K562 (cell line): ENCODE measurements at regions not wholly inside any gene's neighbourhood (a gene's known extent, or its start where the extent isn't known, plus 50 kb on each side); places are given as distances from the start of the nearest gene placed in this dataset.

Experiments used
- ATAC-seq: fragments of 200-7000 bp; cut with Tn5 transposase; 3 replicates; pipeline ENCODE4 v1.9.1; 2020; ENCODE audit warnings: moderate library complexity
- BruUV-seq: library from RNA; stranded (reverse); fragments of 400-500 nt; replicated peaks from 2 replicates; lab custom pipeline; 2021; lab: Mats Ljungman, UMichigan
- CTCF ChIA-PET: fragments of 300-600 bp; formaldehyde crosslinking; extraction: SDS; loops from one replicate; lab custom pipeline; 2021; ENCODE audit warnings: low intra/inter-chr PET ratio; lab: Yijun Ruan, JAX
- POLR2A ChIA-PET: fragments of 300-600, 350-650 bp; sonication (Branson Sonifier 250); formaldehyde crosslinking; extraction: SDS; loops from one replicate; lab custom pipeline; 2021; ENCODE audit warnings: antibody characterized with exemption, inconsistent platforms; lab: Yijun Ruan, JAX
- DNase-seq, 4 experiments: peaks; one replicate each; pipeline versions ENCODE4 v3.0.0 to v3.0.0-alpha.2; 2011 to 2018; ENCODE audit warnings: low spot score in 3 of 4, mixed read lengths in 3 of 4; ENCODE audit errors: extremely low read depth in 1 of 4
- FAIRE-seq: peaks from 2 replicates; lab custom pipeline; 2011; peaks lifted over from hg19 to GRCh38; lab: Jason Lieb, UNC
- H2AFZ ChIP-seq: 2 replicates; pipeline ENCODE4 v1.6.0; 2011; ENCODE audit warnings: low read depth, low read length, control low read depth, inconsistent platforms
- H3K27ac ChIP-seq: fragments of 200-600 bp; 3 replicates; pipeline ENCODE4 v1.8.0; 2011; ENCODE audit warnings: low read depth, mild to moderate bottlenecking, control low read depth, inconsistent platforms, low read length, moderate library complexity, mixed read lengths; ENCODE audit errors: extremely low read depth
- H3K27me3 ChIP-seq, 2 experiments: fragments of 300-600 bp in 1 of 2; 2 replicates in 1 of 2; 3 replicates in 1 of 2; pipeline versions ENCODE4 v1.6.0 to v1.8.0; 2011; ENCODE audit warnings: inconsistent platforms in 2 of 2, low read length in 2 of 2, mild to moderate bottlenecking in 1 of 2, mixed read lengths in 1 of 2, moderate library complexity in 1 of 2; ENCODE audit not compliant: control insufficient read depth in 2 of 2, insufficient read depth in 2 of 2
- H3K36me3 ChIP-seq: fragments of 300-600 bp; 3 replicates; pipeline ENCODE4 v1.8.0; 2011; ENCODE audit warnings: mild to moderate bottlenecking, low read length, inconsistent platforms; ENCODE audit not compliant: control insufficient read depth, insufficient read depth
- H3K4me1 ChIP-seq, 2 experiments: fragments of 200-600 bp in 1 of 2; replicated peaks in 1 of 2; 2 replicates in 1 of 2; 3 replicates in 1 of 2; pipeline versions ENCODE4 v1.5.1 to v1.8.0; 2011; ENCODE audit warnings: inconsistent platforms in 2 of 2, low read length in 2 of 2, mild to moderate bottlenecking in 1 of 2, mixed read lengths in 1 of 2, moderate library complexity in 1 of 2; ENCODE audit not compliant: control insufficient read depth in 2 of 2, insufficient read depth in 2 of 2
- H3K4me2 ChIP-seq: 2 replicates; pipeline ENCODE4 v1.6.1; 2011; ENCODE audit warnings: low read length, control low read depth, inconsistent platforms, mixed read lengths; ENCODE audit not compliant: insufficient read depth
- H3K4me3 ChIP-seq: fragments of 200-600 bp; sonication (generic), shearing (Covaris generic); 2 replicates; pipeline ENCODE4 v1.5.1; 2016; ENCODE audit warnings: control low read depth, inconsistent platforms
- H3K79me2 ChIP-seq: fragments of 200-600 bp; 3 replicates; pipeline ENCODE4 v1.8.0; 2011; ENCODE audit warnings: low read length, inconsistent platforms; ENCODE audit not compliant: control insufficient read depth, insufficient read depth
- H3K9ac ChIP-seq, 2 experiments: 2 replicates each; pipeline versions ENCODE4 v1.6.0 to v1.6.1; 2011; ENCODE audit warnings: low read depth in 2 of 2, low read length in 2 of 2, control low read depth in 1 of 2, inconsistent platforms in 1 of 2, mild to moderate bottlenecking in 1 of 2, mixed read lengths in 1 of 2; ENCODE audit not compliant: insufficient read depth in 1 of 2
- H3K9me1 ChIP-seq: one replicate; pipeline ENCODE4 v1.6.0; 2011; ENCODE audit warnings: inconsistent platforms, mild to moderate bottlenecking, low read length, moderate library complexity; ENCODE audit not compliant: control insufficient read depth, insufficient read depth
- H3K9me3 ChIP-seq: replicated peaks from 2 replicates; pipeline ENCODE4 v1.5.1; 2011; ENCODE audit warnings: low read depth, low read length, inconsistent platforms; ENCODE audit not compliant: control insufficient read depth, insufficient read depth
- H4K20me1 ChIP-seq: replicated peaks from 2 replicates; pipeline ENCODE4 v1.6.1; 2011; ENCODE audit warnings: low read length, inconsistent platforms, mixed read lengths; ENCODE audit not compliant: control insufficient read depth, insufficient read depth
- CBFA2T3 ChIP-seq: fragments of 450-650 bp; IDR thresholded peaks from 2 replicates; pipeline ENCODE4 v1.6.1; 2017
- MAX ChIP-seq: sonication (generic); formaldehyde crosslinking; IDR thresholded peaks from 2 replicates; pipeline ENCODE4 v1.9.0; 2022; ENCODE audit warnings: mild to moderate bottlenecking, missing genetic modification reagents
- OTX1 ChIP-seq: fragments of 450-650 bp; formaldehyde crosslinking; IDR thresholded peaks from 2 replicates; pipeline ENCODE4 v1.4.0; 2022; ENCODE audit warnings: mild to moderate bottlenecking
- WGBS: fragments of 100-300 bp; shearing (Covaris generic); methylation state at CpG from one replicate; pipeline ENCODE4 v1.1.6; 2016; ENCODE audit warnings: low coverage, mixed read lengths; ENCODE audit not compliant: insufficient coverage; ENCODE audit errors: missing lambda C conversion rate; 5-methylcytosine and 5-hydroxymethylcytosine counted together
- in situ Hi-C: fragments of 300-500 bp; cut with MboI; formaldehyde crosslinking; loops from 4 replicates; pipeline ENCODE4 v1.15.0; 2018; ENCODE audit warnings: inconsistent platforms, mixed read lengths
- intact Hi-C: fragments of 100-400 bp; cut with micrococcal nuclease; formaldehyde crosslinking; loops from 2 replicates; pipeline ENCODE4 v1.14.2; 2022
- TF ChIP-seq, protein P1 (sequence below): fragments of 250-450 bp; sonication (Bioruptor Pico); IDR thresholded peaks from 2 replicates; pipeline ENCODE4 v1.4.0; 2020; ENCODE audit warnings: mild to moderate bottlenecking, moderate library complexity
- TF ChIP-seq, protein P2 (sequence below), 3 experiments: IDR thresholded peaks in 2 of 3; conservative IDR thresholded peaks in 1 of 3; 2 replicates each; pipeline ENCODE4 v1.5.1; 2011 to 2012; ENCODE audit warnings: low read length in 3 of 3, mild to moderate bottlenecking in 3 of 3, control low read depth in 2 of 3, improper control_type of control experiment in 1 of 3, inconsistent platforms in 1 of 3, low read depth in 1 of 3, mixed read lengths in 1 of 3, moderate library complexity in 1 of 3; ENCODE audit not compliant: insufficient read depth in 2 of 3

DNA sequence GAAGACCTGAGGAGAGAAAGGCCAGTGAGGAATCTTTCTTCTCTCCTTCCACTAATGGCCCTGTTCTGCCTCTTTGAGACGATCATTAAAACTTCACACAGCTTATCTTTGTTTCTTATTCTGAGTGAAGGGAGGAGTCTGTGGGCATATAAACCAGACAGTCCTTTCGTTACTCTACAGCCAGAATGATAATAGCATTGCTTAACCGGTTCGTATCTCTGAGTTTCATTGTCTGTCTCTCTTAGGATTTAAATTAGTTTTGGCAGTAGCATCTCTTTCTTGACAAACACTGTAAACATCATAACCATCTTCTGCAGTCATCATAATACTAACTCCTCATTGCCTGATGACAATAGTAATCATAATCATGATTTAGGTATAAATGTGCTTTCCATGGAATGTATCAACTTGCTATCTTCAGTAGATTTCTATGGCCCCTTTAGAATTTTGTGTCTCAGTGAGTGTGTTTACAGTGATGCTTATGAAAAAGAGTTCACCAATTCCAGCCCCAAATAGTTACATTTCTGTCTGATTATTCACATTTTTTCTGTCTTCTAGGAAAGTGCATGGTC lies 618.8 kb upstream of the KLF4 start (continued):
- TF ChIP-seq, protein P1, sequence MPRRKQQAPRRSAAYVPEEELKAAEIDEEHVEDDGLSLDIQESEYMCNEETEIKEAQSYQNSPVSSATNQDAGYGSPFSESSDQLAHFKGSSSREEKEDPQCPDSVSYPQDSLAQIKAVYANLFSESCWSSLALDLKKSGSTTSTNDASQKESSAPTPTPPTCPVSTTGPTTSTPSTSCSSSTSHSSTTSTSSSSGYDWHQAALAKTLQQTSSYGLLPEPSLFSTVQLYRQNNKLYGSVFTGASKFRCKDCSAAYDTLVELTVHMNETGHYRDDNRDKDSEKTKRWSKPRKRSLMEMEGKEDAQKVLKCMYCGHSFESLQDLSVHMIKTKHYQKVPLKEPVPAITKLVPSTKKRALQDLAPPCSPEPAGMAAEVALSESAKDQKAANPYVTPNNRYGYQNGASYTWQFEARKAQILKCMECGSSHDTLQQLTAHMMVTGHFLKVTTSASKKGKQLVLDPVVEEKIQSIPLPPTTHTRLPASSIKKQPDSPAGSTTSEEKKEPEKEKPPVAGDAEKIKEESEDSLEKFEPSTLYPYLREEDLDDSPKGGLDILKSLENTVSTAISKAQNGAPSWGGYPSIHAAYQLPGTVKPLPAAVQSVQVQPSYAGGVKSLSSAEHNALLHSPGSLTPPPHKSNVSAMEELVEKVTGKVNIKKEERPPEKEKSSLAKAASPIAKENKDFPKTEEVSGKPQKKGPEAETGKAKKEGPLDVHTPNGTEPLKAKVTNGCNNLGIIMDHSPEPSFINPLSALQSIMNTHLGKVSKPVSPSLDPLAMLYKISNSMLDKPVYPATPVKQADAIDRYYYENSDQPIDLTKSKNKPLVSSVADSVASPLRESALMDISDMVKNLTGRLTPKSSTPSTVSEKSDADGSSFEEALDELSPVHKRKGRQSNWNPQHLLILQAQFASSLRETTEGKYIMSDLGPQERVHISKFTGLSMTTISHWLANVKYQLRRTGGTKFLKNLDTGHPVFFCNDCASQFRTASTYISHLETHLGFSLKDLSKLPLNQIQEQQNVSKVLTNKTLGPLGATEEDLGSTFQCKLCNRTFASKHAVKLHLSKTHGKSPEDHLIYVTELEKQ (CRISPR knock-in tag) = no peak
- TF ChIP-seq MAX (no peak), CBFA2T3 (no peak)

GRCh38 chr9:108105885-108106284 lies 616.3 kb upstream of the KLF4 start:
- POLR2A ChIA-PET = interaction anchor here (1.2 kb wide), 1 partner anchor 12 kb away, joined by 3 read pairs; no protein-coding TSS in a partner anchor
- no peaks in the 10 kb centered on the region for H3K9me3 ChIP-seq
- no peaks in the 10 kb centered on the region for H3K9me1 ChIP-seq
- no peak overlapping the region for H3K27ac ChIP-seq
- H3K36me3 ChIP-seq = no peaks in the 10 kb centered on the region
- CTCF ChIA-PET = no interaction called here
- ATAC-seq = peak; percentile 76
- H3K4me1 ChIP-seq = peaks cover 3 to 49% of the 10 kb centered on the region in 2 experiments; a peak in 4 of 5 replicates
- peak overlapping the region; percentile 36; the same call in 1 of the 2 replicates for H2AFZ ChIP-seq
- intact Hi-C loops = loop anchor here (5.0 kb wide), 1 partner anchor 49 kb away; no protein-coding TSS in a partner anchor
- 42% methylated on average over 5 of the region's 5 CpGs for WGBS
- no peak overlapping the region for H3K4me3 ChIP-seq
- BruUV-seq = no TSS peak
- no peaks in the 10 kb centered on the region for H3K27me3 ChIP-seq
- no peak overlapping the region for H3K9ac ChIP-seq
- H3K79me2 ChIP-seq = no peaks in the 10 kb centered on the region
- H3K4me2 ChIP-seq = no peak overlapping the region
- no peak for FAIRE-seq
- in situ Hi-C loops = no loop called here
- DNase-seq = peak in 2 of 4 experiments; percentile 24 to 48
- H4K20me1 ChIP-seq = no peaks in the 10 kb centered on the region
- no peak for TF ChIP-seq OTX1 (CRISPR knock-in tag)
- TF ChIP-seq, protein P2, sequence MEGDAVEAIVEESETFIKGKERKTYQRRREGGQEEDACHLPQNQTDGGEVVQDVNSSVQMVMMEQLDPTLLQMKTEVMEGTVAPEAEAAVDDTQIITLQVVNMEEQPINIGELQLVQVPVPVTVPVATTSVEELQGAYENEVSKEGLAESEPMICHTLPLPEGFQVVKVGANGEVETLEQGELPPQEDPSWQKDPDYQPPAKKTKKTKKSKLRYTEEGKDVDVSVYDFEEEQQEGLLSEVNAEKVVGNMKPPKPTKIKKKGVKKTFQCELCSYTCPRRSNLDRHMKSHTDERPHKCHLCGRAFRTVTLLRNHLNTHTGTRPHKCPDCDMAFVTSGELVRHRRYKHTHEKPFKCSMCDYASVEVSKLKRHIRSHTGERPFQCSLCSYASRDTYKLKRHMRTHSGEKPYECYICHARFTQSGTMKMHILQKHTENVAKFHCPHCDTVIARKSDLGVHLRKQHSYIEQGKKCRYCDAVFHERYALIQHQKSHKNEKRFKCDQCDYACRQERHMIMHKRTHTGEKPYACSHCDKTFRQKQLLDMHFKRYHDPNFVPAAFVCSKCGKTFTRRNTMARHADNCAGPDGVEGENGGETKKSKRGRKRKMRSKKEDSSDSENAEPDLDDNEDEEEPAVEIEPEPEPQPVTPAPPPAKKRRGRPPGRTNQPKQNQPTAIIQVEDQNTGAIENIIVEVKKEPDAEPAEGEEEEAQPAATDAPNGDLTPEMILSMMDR (IDR thresholded peaks at IDR 0.05 in 2 of 3, conservative IDR thresholded peaks at IDR 0.05 in 1 of 3; ENCODE audit: insufficient read depth in 2 of 3, low read depth in 1 of 3, low read length in 3 of 3) = peak; percentile 22 to 64 (median 49)
